Activated naive CD4-positive, alpha-beta T cell treated with anti-CD3 and anti-CD28 coated beads for 36 hours (primary cell): ENCODE measurements at regions not wholly inside any gene's neighbourhood (a gene's known extent, or its start where the extent isn't known, plus 50 kb on each side); places are given as distances from the start of the nearest gene placed in this dataset.

Experiments
- CTCF ChIA-PET: fragments of 350-600 bp; sonication (Branson Sonifier 250); formaldehyde crosslinking; loops from one replicate; lab custom pipeline; 2021; ENCODE audit warnings: antibody characterized with exemption; lab: Charles Lee
- DNase-seq: peaks from one replicate; pipeline ENCODE4 v3.0.0-alpha.2; 2020
- H3K27ac Mint-ChIP-seq: one replicate; pipeline ENCODE4 v1.8.0; 2021; ENCODE audit warnings: mild to moderate bottlenecking, mixed read lengths
- H3K27me3 Mint-ChIP-seq: one replicate; pipeline ENCODE4 v1.8.0; 2021; ENCODE audit warnings: low read depth, mixed read lengths
- H3K36me3 Mint-ChIP-seq: one replicate; pipeline ENCODE4 v1.8.0; 2021; ENCODE audit warnings: low read depth, mixed read lengths
- H3K4me1 Mint-ChIP-seq: one replicate; pipeline ENCODE4 v1.8.0; 2021; ENCODE audit warnings: low read depth, mixed read lengths
- H3K4me3 Mint-ChIP-seq: one replicate; pipeline ENCODE4 v1.8.0; 2021; ENCODE audit warnings: mild to moderate bottlenecking, moderate library complexity, mixed read lengths
- H3K9me3 Mint-ChIP-seq: one replicate; pipeline ENCODE4 v1.8.0; 2021; ENCODE audit warnings: mixed read lengths
- intact Hi-C: fragments of 100-400 bp; cut with micrococcal nuclease; formaldehyde crosslinking; loops from one replicate; pipeline ENCODE4 v1.15.1; 2023

GRCh38 chr7:16066805-16067459, 354.4 kb downstream of the CRPPA start:
- Mint-ChIP-seq H3K4me3 (no peak overlapping the region), H3K27ac (no peak overlapping the region), H3K27me3 (no peaks in the 10 kb centered on the region), H3K9me3 (no peaks in the 10 kb centered on the region), H3K36me3 (no peaks in the 10 kb centered on the region), H3K4me1 (no peaks in the 10 kb centered on the region)
- CTCF ChIA-PET = interaction anchor here (0.6 kb wide), 1 partner anchor 203 kb away, joined by 3 read pairs; no protein-coding TSS in a partner anchor
- no peak for DNase-seq
- intact Hi-C loops = no loop called here

GRCh38 chr7:16065939-16066338, 355.4 kb downstream of the CRPPA start:
- H3K36me3 Mint-ChIP-seq = no peaks in the 10 kb centered on the region
- H3K27me3 Mint-ChIP-seq = no peaks in the 10 kb centered on the region
- H3K9me3 Mint-ChIP-seq = no peaks in the 10 kb centered on the region
- H3K27ac Mint-ChIP-seq = no peak overlapping the region
- DNase-seq = no peak
- CTCF ChIA-PET = no interaction called here
- intact Hi-C loops = no loop called here
- H3K4me1 Mint-ChIP-seq = no peaks in the 10 kb centered on the region
- H3K4me3 Mint-ChIP-seq = no peak overlapping the region

- intact Hi-C loops = no loop called here
- CTCF ChIA-PET = no interaction called here
- Mint-ChIP-seq H3K27ac (no peak overlapping the region), H3K4me3 (no peak overlapping the region), H3K27me3 (no peaks in the 10 kb centered on the region), H3K36me3 (no peaks in the 10 kb centered on the region), H3K9me3 (no peaks in the 10 kb centered on the region), H3K4me1 (no peaks in the 10 kb centered on the region)
- no peak for DNase-seq
Observed at GRCh38 chr7:16063716-16064675, 357.3 kb downstream of the CRPPA start.

- Mint-ChIP-seq H3K27ac (no peak overlapping the region), H3K9me3 (no peaks in the 10 kb centered on the region), H3K36me3 (no peaks in the 10 kb centered on the region), H3K27me3 (no peaks in the 10 kb centered on the region), H3K4me1 (no peaks in the 10 kb centered on the region), H3K4me3 (no peak overlapping the region)
- CTCF ChIA-PET = no interaction called here
- no peak for DNase-seq
- intact Hi-C loops = no loop called here
Observed at GRCh38 chr7:16063221-16063620, 358.1 kb downstream of the CRPPA start.

DNA sequence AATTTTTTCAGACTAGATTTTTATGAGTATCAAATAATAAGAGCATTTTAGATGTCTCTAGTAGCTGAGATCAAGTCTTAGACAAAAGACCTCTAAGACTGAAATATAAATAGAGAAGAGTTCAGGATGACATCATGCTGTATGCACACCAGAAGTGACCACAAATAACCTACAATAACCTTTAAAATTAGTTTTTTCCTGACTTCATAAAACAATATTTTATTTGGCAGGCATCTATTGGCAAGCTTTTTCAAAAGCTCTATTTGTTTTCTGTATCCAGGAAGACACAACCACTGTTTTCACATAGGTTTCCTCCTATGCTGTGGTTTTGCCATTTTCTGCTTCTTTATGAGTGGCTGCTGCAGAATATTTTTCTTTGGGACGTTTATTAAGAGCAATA, 359.1 kb downstream of the CRPPA start:
- Mint-ChIP-seq H3K27ac (no peak overlapping the region), H3K27me3 (no peaks in the 10 kb centered on the region), H3K9me3 (no peaks in the 10 kb centered on the region), H3K4me1 (no peaks in the 10 kb centered on the region), H3K4me3 (no peak overlapping the region), H3K36me3 (no peaks in the 10 kb centered on the region)
- no peak for DNase-seq
- intact Hi-C loops = no loop called here
- CTCF ChIA-PET = no interaction called here

DNA sequence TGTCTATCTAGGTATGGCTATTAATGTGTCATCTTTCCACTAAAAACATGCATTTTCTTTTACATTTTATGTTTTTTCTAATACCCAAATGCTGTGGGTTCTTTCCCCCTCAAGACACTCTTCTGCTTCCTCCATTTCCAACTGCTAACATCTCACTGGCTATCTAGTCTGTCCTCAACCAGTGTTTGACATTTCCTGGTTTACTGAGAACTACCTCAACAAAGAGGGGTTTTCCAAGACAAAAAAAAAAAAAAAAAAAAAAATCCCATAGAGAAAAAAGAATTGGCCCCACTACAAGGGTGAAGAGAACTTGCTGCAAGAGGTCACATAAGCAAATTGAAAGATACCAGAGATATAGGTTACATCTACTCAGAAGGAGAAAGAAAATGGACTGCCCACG, 359.7 kb downstream of the CRPPA start:
- CTCF ChIA-PET = no interaction called here
- Mint-ChIP-seq H3K4me1 (no peaks in the 10 kb centered on the region), H3K36me3 (no peaks in the 10 kb centered on the region), H3K27ac (no peak overlapping the region), H3K9me3 (no peaks in the 10 kb centered on the region), H3K27me3 (no peaks in the 10 kb centered on the region), H3K4me3 (no peak overlapping the region)
- DNase-seq = no peak
- intact Hi-C loops = no loop called here

- Mint-ChIP-seq H3K27ac (no peak overlapping the region), H3K36me3 (no peaks in the 10 kb centered on the region), H3K9me3 (no peaks in the 10 kb centered on the region), H3K4me1 (no peaks in the 10 kb centered on the region), H3K27me3 (no peaks in the 10 kb centered on the region), H3K4me3 (no peak overlapping the region)
- no peak for DNase-seq
- CTCF ChIA-PET = interaction anchor here (1.1 kb wide), 1 partner anchor 11 kb away, joined by 3 read pairs; no protein-coding TSS in a partner anchor
- intact Hi-C loops = no loop called here
Observed at GRCh38 chr7:16061011-16061410, 360.3 kb downstream of the CRPPA start.

DNA sequence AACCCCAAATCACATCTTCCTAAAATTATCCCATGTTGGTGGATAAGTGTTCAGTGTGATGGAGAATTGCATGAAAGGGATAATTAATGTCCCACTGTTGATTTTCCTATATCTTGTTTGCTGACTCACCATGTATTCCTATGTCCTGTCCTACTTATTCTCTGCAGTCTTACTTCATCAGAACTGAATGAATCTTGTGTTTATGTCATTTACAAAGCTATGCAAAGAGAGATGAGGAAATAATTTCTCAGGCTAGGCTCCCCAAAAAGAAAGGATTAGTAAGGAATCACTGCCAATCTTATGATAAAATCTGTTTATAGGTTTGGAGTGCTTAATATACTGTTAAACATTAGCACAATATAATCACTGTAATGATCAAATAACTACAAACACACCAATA, 360.8 kb downstream of the CRPPA start:
- DNase-seq = no peak
- Mint-ChIP-seq H3K4me3 (no peak overlapping the region), H3K27me3 (no peaks in the 10 kb centered on the region), H3K36me3 (no peaks in the 10 kb centered on the region), H3K4me1 (no peaks in the 10 kb centered on the region), H3K27ac (no peak overlapping the region), H3K9me3 (no peaks in the 10 kb centered on the region)
- CTCF ChIA-PET = interaction anchor here (1.1 kb wide), 1 partner anchor 11 kb away, joined by 3 read pairs; no protein-coding TSS in a partner anchor
- intact Hi-C loops = no loop called here

- H3K36me3 Mint-ChIP-seq = no peaks in the 10 kb centered on the region
- DNase-seq = no peak
- CTCF ChIA-PET = no interaction called here
- intact Hi-C loops = no loop called here
- H3K9me3 Mint-ChIP-seq = no peaks in the 10 kb centered on the region
- H3K4me3 Mint-ChIP-seq = no peak overlapping the region
- no peak overlapping the region for H3K27ac Mint-ChIP-seq
- no peaks in the 10 kb centered on the region for H3K4me1 Mint-ChIP-seq
- peaks cover 2% of the 10 kb centered on the region for H3K27me3 Mint-ChIP-seq
Observed at GRCh38 chr7:16055263-16055976, 365.9 kb downstream of the CRPPA start.

DNA sequence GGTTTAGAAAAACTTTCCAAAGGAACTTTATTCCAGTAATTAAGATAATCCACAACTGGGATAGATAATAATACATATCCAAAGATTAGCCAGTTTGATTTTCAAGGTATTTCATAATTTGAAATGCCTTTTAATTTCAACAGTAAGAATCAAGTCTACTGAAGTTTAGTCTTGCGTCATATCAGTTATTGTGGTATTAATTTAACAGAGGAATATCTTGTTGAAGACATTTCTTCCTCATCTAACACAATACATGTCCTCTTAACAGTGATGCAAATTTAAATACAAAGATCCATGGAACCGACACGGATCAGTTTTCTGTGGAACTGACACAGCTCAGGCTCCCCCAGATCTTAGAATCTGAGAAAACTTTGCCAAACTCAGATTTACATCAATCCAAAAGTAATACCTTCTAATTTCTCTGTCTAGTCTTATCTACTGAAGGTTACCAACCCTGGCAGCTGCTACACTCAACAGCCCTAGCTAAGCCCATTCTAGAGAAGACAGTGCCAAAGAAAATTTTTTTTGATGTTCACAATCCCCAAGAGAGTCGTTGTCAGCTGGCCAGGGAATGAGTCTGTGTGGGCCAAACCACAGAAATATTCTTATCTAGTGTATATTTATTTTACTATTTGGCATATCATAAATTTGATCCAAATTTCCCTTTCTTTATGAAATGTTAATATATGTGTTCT, 365.2 kb upstream of the MEOX2 start:
- no peak overlapping the region for H3K27ac Mint-ChIP-seq
- CTCF ChIA-PET = no interaction called here
- no peaks in the 10 kb centered on the region for H3K36me3 Mint-ChIP-seq
- no peak for DNase-seq
- peaks cover 2% of the 10 kb centered on the region for H3K27me3 Mint-ChIP-seq
- intact Hi-C loops = no loop called here
- H3K4me1 Mint-ChIP-seq = no peaks in the 10 kb centered on the region
- no peaks in the 10 kb centered on the region for H3K9me3 Mint-ChIP-seq
- H3K4me3 Mint-ChIP-seq = no peak overlapping the region

- Mint-ChIP-seq H3K27ac (no peak overlapping the region), H3K27me3 (no peaks in the 10 kb centered on the region), H3K4me3 (no peak overlapping the region), H3K4me1 (no peaks in the 10 kb centered on the region), H3K9me3 (no peaks in the 10 kb centered on the region), H3K36me3 (no peaks in the 10 kb centered on the region)
- CTCF ChIA-PET = no interaction called here
- intact Hi-C loops = no loop called here
- no peak for DNase-seq
Observed at GRCh38 chr7:16046041-16046440, 359.6 kb upstream of the MEOX2 start.

- no peak for DNase-seq
- Mint-ChIP-seq H3K4me1 (no peaks in the 10 kb centered on the region), H3K9me3 (no peaks in the 10 kb centered on the region), H3K27ac (no peak overlapping the region), H3K27me3 (no peaks in the 10 kb centered on the region), H3K36me3 (no peaks in the 10 kb centered on the region), H3K4me3 (no peak overlapping the region)
- CTCF ChIA-PET = no interaction called here
- intact Hi-C loops = no loop called here
Observed at GRCh38 chr7:16045296-16045695, 358.8 kb upstream of the MEOX2 start.
